HG03175 (cell line): ENCODE measurements at regions not wholly inside any gene's neighbourhood (a gene's known extent, or its start where the extent isn't known, plus 50 kb on each side); places are given as distances from the start of the nearest gene placed in this dataset.

Experiments
- ATAC-seq: cut with Tn5 transposase; IDR thresholded peaks from one replicate; pipeline ENCODE4 v1.9.1; 2021; ENCODE audit warnings: mild to moderate bottlenecking, moderate library complexity; ENCODE audit not compliant: unreplicated experiment

DNA sequence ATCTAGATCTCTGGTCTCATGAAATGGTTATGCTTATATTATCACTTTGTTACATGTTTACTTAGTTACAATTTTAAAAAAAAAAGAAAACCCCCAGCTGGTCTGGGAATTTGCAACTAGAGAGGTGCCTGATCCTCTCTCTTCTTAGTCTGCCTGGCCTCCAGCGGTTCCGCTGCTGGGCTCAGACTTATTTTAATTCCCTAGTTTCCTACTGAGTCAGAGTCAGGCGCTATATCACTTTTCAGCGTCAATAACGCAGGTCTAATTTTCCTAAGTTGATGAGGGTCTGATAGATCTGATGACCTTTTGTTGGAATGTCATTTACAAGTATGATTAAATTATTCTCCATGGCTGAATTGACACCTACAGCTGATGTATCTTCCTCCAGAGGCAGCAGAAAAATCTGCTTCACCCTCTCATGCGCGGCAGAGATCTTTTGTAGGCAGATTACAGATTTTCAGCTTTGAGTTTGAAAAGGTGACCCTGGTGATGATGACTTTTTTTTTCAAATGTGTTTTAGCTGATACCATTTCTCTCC, 391.0 kb downstream of the CBLN4 start:
- ATAC-seq = no peak

DNA sequence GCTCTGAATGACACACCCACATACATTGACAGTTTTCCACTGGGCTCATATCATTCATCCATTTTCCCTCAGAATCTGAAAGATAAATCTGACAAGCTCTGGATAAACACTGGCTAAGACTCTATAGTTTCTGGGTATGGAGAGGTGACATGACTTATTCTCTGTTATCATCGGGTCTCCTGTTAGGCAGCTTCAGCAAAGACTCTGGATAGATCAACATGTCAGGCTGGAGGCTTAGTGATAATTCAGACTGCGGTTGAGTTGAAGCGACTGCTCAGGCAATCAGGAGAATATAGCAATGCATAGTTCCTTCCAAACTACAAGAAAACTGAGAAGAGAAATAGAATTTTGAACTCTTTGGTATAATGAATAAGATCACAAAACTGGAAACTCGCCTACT, 394.6 kb downstream of the CBLN4 start:
- no peak for ATAC-seq

DNA sequence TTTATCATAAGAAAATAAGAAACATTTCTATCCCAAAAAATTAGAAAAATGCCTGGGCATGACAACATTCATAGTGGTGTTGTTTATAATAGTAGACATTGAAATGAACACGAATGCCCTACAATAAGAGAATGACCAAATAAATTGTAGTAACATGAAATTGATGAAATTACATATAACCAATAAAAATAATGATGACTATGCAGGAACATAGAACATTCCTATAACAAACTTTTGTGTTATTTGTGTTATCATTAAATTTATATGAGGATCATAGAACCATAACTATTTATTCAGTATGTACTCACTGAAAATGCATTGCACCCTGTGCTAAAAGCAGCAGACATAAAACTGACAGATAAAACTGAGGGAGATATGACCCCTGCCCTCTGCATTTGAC, 399.7 kb downstream of the CBLN4 start:
- no peak for ATAC-seq

DNA sequence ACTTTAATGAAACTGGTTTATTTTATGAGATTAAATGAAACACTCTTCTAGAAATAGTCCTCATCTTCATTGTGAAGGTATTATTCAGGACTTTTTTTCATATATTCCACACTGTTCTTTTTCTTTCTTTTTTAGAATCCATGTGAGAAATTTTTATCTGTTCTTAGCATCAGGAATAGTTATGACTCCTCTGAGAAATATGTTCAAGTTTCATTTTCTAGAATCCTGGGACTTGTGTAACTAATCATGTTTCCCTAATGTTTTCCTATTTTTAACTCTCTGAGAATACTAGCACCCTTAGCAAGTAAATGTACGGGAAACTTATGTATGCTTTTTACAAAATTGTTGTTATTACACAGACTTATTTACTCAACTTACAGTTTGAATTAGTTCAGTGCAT, 407.8 kb downstream of the CBLN4 start:
- no peak for ATAC-seq

DNA sequence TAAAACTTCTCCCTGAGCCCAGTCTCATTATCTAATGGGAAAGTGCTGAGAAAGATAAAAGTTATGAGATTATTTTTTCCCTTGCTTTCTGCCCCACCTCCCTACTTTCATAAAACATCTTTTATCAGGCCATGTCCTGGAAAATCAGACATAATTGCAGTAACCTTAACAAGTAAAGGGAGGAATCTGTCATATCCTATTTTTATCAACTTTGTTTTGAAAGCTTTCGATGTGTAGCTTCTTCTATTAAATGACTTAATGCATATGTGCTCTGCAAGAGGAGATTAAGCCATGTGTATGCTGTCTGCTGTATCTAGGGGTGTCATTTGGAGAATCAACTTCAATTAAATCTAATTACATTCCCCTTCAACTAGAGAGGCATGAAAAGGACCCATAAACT, 408.9 kb downstream of the CBLN4 start:
- ATAC-seq = no peak

DNA sequence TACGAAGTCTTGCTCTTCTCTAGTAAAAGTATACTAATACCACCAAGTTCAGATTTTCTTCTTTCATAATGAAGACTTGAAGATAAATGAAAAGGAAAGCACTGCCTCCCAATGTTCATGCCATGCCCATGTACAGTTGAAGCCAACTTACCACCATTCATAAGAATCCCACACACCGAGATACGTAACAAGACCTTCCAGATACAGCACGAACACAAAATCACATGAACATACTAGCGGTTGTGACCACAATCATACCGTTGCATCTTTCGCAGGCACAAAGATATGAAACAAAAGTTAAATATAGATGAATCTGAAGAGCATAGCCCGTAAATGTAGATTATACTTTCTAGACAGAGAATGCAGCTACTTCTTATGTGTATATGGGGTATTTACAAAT, 412.5 kb downstream of the CBLN4 start:
- ATAC-seq = no peak

DNA sequence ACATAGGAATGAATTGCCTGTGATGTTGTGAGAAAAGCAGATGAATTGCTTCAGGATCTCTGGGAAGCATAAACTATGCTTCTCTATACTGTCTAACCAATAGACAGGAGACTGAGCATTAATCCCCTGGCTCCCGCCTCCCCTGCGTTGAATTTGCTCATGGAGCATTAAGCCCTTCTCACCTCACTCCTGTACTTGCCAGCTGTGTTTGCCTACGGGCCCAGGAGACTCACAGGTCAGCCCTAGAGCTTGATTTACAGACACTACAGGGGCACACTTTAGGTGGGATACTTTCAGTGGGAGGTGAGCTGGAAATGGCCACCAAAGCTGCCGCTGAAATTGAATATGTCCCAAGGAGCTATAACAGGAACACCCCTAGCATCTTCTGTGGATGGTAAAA, 418.7 kb downstream of the CBLN4 start:
- ATAC-seq = no peak

DNA sequence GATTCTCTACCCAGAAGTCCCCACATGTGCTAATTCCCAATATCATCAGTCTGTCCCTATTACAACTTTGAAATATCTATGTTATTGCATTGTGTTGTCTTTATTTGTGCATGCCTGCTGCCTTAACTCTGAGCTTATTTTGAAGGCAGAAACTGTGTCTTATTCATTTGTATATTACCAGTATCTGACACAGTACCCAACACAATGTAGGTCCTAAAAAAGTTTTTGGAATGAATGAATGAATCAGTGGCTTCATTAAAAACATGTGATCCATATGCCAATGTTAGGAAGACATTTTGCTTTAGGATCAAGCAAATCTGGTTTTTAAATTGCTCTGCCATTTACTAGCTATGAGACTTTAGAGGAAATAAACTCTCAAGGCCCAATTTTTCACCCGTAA, 420.4 kb downstream of the CBLN4 start:
- no peak for ATAC-seq

DNA sequence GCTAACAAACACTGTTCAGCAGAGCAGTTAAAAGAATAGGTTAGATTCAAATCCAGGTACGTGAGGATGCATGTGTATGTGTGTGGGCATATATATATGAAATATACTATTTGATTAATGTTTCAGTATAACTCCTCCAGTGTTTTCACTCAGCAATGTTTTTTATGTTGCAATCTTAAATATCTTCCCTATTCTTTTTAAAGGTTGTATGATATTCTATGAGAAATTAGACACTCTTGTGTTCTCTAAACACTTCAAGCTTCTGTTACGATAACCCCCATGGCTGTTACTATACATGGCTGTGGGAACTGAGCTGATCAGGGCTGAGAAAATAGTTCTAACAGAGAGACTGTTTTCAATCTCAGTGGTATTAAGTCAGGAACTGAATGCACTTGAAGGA, 421.0 kb downstream of the CBLN4 start:
- no peak for ATAC-seq

DNA sequence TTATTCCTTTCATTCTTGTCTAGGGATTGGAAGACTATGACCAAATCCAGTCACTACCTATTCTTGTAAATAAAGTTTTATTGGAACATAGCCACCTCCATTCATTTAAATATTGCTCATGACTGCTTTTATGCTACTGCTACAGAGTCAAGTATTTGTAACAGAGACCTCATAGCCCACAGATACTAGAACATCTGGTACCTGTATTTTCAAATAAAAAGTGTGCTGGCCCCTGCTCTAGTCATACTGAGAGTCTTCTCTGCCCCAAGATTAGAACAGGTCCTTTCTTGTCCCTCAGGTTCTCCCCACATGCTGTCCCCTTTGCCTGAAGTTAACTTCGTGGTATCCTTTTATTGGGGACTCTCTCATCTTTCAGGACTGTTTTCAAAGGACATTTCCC, 422.3 kb downstream of the CBLN4 start:
- ATAC-seq = no peak

DNA sequence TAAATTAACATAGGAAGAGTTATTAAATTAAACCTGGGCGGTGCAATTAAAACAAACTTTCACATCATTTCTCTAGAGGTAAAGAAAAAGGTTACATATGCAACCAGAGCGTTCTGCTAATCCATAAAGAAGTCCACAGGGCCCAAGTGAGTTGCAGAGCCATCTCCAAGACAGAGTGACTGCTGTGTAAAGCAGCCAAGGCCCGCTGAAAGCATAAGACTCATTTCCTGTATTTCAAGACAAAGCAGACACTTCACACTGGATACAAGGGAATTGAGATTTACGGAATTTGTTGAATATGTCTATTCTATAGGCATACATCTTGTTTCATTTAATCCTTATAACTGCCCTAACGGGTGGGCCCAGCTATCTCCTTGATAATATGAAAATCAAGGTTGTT, 422.8 kb downstream of the CBLN4 start:
- ATAC-seq = no peak

DNA sequence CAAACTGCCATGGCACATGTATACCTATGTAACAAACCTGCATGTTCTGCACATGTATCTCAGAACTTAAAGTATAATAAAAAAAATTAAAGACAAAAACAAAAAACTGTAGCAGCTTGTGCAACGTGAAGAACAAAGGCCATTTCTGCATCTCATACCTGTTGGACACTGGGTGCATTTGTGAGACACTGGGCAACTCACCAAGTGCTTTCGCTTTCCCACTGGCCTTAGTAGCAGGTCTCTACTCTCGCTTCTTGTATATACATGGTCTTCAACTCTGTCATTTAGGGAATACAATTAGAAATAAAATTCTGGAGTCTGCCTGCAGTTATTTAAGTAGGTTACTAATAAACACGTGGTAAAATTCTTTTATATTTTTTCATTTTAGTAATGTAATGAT, 423.8 kb downstream of the CBLN4 start:
- ATAC-seq = no peak

DNA sequence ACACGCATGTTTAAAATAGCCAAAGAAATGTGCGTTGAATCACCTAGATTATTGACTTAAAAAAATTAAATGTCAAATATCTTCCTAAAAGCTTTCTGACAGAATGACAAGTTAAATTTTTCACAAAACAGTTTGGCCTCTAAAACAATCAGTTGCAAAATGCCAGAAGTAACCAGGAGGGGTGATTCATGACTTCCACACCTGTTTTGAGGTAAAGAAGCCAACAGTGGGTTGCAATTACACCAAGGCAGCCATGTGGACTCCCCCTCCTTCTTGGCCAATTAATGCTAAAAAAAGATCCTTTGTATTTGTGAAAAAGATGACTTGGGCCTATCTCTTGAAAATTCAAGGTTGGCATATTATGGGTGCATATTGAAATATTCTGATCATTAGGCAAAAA, 424.8 kb downstream of the CBLN4 start:
- ATAC-seq = no peak

DNA sequence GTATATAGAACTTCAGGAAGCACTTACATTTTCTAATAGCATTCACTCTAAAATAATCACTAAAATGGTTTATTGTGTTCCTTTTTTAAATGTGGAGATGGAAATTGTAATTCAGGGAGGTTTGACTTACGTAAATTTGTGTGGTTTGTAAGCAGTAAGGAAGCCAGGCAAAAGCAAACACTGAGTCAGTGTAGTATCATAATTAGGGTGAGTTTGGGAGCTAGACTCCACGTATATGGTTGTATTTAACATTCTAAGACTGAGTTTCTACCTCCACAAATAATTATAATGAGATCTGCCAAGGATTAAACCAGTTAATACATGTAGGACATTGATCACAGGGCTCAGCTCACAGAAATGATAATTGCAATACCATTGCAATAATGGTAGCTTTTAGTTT, 425.5 kb downstream of the CBLN4 start:
- no peak for ATAC-seq

DNA sequence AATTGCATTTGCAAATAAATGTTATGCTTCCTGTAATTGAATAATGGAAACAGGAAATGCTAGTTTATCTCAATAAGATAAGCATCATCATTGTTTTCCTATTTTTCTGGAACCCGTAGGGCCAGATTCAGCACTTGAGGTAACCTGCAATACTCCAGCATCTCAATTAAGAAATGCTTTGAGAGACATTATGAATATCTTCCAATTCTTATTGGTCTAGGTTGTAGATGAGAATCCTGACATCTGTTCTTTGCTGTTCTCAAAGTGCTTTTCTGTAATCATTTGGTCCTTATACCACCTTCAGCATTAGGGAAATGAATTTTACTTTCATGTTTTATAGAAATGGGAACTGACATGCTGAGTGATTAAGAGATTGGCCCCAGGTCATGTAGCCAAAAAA, 428.3 kb downstream of the CBLN4 start:
- ATAC-seq = no peak

DNA sequence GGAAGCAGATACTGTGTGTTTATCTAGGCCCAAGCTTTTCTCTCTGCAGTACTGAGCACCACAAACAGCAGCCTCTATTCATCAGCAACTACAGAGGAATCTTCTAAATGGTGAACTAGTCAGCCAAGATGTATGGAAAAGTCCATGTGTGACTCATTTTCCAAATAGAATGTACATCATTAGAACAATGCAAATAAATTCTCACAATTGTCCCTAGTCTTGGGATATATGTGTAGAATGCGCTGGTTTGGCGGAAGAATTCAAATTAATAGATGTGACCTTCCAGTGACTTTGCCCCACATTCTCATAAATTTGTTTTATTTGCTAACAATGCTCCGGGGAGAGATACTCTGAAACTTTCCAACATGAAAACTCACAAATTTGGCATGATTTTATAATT, 436.2 kb downstream of the CBLN4 start:
- ATAC-seq = no peak

DNA sequence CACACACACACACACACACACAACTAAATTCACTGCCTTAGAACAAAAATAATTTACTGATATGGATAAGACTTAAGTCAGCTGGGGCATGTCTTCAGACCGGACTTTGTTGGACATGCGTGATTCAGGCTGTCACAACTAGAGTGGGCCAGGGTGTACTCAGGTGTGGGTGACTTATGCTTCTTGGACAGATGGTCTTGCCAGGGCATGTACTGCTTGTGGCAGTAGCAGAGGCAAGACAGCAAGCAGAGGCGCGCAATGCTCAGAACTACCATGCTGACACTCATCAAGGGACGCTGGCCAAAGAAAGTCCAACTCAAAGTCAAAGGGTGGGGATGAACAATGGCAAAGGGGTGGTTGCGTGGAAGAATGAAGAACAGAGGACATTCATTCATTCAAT, 437.5 kb downstream of the CBLN4 start:
- ATAC-seq = no peak

DNA sequence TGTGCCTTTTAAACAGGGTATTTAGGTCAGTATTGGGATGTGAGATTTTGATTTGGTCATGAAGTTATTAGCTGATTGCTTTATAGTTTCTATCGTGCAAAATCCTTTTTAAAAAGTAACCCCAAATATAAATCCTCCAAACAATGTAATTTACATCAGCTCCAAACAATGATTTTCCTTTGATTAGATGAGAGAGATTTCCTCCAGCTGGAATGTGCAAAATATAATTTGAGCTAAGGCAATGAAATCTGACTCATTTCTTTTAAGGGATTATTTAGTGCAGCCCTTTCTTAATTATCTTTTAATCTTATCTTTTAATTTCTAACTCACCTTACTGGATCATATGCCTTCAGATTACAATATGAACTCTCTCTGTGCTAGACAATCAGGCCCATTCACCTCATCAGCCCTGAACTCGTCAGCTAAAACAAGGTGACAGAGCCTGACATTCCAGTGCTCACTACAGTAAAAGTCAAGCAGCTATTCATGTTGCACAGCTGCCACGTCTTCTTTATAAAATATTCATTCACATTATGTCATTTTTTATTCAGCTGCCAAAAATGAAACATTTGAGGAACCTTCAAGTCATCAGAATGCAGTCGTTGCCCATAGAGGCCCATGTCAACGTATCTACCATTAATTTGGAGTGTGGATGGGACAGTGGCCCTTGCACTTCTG, 440.1 kb downstream of the CBLN4 start:
- ATAC-seq = no peak

DNA sequence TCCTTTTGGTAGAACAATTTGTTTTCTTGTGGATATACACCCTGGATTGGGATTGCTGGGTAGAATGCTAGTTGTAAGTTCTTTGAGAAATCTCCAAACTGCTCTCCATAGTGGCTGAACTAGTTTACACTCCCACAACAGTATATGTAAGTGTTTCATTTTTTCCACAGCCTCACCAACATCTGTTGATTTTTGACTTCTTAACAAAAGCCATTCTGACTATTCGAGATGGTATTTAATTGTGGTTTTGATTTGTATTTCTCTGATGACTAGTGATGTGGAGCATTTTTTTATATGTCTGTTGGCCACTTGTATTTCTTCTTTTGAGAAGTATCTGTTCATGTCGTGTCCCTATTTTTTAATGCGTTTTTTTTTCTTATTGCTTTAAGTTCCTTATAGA, 444.1 kb downstream of the CBLN4 start:
- no peak for ATAC-seq

DNA sequence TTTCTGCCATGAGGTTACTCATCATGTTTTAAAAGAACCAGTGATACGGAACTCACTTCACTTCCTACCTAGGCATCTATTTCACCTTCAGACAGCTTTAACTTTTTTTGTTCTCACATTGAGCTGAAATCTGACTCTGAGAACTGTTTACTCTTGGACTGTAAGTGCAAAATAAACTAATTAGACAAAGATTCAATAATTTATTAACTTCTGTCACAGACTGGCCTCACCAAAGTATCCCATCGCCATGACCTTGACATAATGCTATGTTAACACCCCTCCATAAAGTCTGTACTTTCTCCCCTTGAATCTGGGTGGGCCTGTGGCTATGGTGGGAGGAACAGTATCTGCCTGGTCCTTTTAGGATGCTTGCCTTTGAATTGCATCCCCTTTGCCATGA, 448.1 kb downstream of the CBLN4 start:
- ATAC-seq = no peak

DNA sequence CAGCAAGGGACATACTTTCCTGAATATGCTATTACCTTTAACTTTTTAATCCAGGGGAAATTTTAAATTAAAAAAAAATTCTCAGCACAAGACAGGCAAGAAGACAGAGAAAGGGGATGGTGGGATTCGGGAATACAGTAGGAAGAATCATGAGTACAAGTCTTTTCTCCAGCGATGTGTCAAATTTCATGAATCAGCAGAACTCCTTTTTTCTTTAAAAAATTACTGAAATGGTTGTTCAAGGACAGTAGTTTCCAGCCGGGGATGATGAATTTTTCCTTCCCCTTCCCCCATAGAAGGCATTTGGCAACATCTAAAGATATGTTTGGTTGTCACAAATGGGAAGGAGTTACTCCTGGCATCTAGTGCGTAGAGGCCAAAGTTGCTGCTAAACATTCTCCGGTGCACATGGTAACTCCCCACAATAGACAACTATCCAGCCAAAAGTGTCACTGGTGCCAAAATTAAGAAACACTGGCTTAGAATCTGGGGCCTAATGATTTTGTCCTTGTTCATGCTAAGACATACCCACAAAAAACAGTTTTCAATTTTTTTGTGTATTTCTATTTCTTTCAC, 450.2 kb downstream of the CBLN4 start:
- ATAC-seq = no peak

DNA sequence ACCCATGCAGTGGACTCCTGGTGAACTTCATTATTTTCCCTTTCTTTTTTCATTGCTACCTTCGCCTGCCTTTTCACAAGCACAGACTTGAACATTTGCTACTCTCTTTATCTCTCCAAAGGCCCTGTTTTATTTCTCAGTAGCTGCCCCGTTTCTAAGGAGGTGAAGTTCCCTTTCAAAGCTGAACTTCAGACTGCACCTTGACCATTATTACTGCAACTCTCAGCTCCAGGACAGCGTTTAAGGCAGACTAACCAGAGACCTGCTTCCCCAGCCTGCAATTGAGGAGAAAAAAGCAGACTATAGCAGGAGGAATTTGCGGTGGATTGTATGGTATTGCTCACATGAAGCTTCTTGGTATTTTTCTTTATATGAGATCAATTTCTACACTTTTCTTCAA, 460.7 kb downstream of the CBLN4 start:
- ATAC-seq = no peak

DNA sequence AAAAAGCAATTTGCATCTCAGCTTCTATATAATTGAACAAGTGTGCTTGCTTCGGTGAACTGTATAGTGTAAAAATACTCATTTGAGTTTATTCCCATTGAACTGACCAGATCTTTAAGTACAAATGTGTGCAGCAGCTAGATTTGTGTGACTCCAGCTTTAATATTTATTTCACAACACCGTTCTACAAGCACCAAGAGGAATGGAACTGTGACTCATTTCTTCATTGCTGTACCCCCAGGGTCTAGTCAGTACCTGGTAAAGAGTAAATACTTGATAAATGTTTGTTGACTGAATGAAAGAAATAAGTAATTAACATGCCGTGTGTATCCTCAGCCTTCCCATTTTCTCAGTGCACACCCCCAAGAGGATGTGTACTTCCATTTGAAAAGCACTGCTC, 464.8 kb downstream of the CBLN4 start:
- ATAC-seq = no peak
